ENCODE measurements at regions not wholly inside any gene's neighbourhood (a gene's known extent, or its start where the extent isn't known, plus 50 kb on each side); places are given as distances from the start of the nearest gene placed in this dataset.

GRCh38 chr13:31853643-31854326 lies 114.5 kb downstream of the RXFP2 start:
- WGBS (ENCODE audit: low lambda C conversion rate, missing lambda C conversion rate), result 76% methylated on average over 6 of the region's 6 CpGs
- H3K9me3 ChIP-seq (ENCODE audit: low read depth), result no peaks in the 10 kb centered on the region
- H3K4me2 ChIP-seq, result no peak overlapping the region
- peaks cover 14% of the 10 kb centered on the region for H3K27me3 ChIP-seq
- H3K36me3 ChIP-seq (replicated peaks; ENCODE audit: insufficient read depth, low read depth), result no peaks in the 10 kb centered on the region
- H3K9me2 ChIP-seq (replicated peaks; ENCODE audit: insufficient read depth), result no peaks in the 10 kb centered on the region
- H3K27ac ChIP-seq, result no peak overlapping the region
- no peaks in the 10 kb centered on the region for H4K20me1 ChIP-seq (ENCODE audit: insufficient read depth, poor library complexity, severe bottlenecking)
- H3K4me1 ChIP-seq (ENCODE audit: insufficient read depth), result no peaks in the 10 kb centered on the region
- no peak overlapping the region for H3K4me3 ChIP-seq
- no peak for DNase-seq (ENCODE audit: low spot score)
- TF ChIP-seq EZH2 (IDR thresholded peaks at IDR 0.05; ENCODE audit: borderline replicate concordance) (no peak), EZH2phosphoT487 (IDR thresholded peaks at IDR 0.05; ENCODE audit: low read depth, severe bottlenecking, unreplicated experiment) (no peak), CTCF (IDR thresholded peaks at IDR 0.05; ENCODE audit: poor library complexity) (no peak)
- no peak overlapping the region for H2AFZ ChIP-seq
- H3K79me2 ChIP-seq, result no peaks in the 10 kb centered on the region

GRCh38 chr13:31859571-31859970 lies 120.2 kb downstream of the RXFP2 start:
- no peaks in the 10 kb centered on the region for H3K9me2 ChIP-seq (replicated peaks; ENCODE audit: insufficient read depth)
- no peaks in the 10 kb centered on the region for H3K79me2 ChIP-seq
- no peak overlapping the region for H2AFZ ChIP-seq
- H3K27me3 ChIP-seq, result peaks cover 13% of the 10 kb centered on the region
- no peaks in the 10 kb centered on the region for H3K4me1 ChIP-seq (ENCODE audit: insufficient read depth)
- no peak for DNase-seq (ENCODE audit: low spot score)
- 73% methylated on average over 5 of the region's 5 CpGs for WGBS (ENCODE audit: low lambda C conversion rate, missing lambda C conversion rate)
- H3K27ac ChIP-seq, result no peak overlapping the region
- no peaks in the 10 kb centered on the region for H3K9me3 ChIP-seq (ENCODE audit: low read depth)
- H3K4me3 ChIP-seq, result no peak overlapping the region
- H3K36me3 ChIP-seq (replicated peaks; ENCODE audit: insufficient read depth, low read depth), result no peaks in the 10 kb centered on the region
- no peak overlapping the region for H3K4me2 ChIP-seq
- TF ChIP-seq EZH2 (IDR thresholded peaks at IDR 0.05; ENCODE audit: borderline replicate concordance) (no peak), CTCF (IDR thresholded peaks at IDR 0.05; ENCODE audit: poor library complexity) (no peak), EZH2phosphoT487 (IDR thresholded peaks at IDR 0.05; ENCODE audit: low read depth, severe bottlenecking, unreplicated experiment) (no peak)
- no peaks in the 10 kb centered on the region for H4K20me1 ChIP-seq (ENCODE audit: insufficient read depth, poor library complexity, severe bottlenecking)

DNA sequence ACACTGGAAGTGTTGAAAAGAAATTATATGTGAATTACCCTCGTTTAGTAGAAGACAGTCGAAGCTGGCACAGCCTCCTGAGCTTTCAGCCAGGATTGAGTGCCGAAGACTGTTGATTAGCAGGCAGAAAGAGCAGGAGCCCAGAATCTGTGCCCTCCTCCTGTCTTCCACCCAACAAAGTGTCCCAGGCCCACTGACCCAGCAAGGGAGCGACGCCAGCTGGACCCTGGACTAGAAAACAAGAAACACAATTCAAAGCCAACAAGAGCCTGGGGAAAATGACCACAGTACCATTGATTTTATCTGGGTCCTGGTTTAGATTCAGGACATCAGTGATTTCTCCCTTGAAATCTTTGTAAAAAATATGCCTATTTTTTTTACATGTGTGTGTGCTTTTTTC lies 120.7 kb downstream of the RXFP2 start:
- Histone ChIP-seq H2AFZ (no peak overlapping the region), H3K27ac (no peak overlapping the region), H3K79me2 (no peaks in the 10 kb centered on the region), H3K9me2 (replicated peaks; ENCODE audit: insufficient read depth) (no peaks in the 10 kb centered on the region), H3K4me3 (no peak overlapping the region), H3K4me2 (no peak overlapping the region), H3K36me3 (replicated peaks; ENCODE audit: insufficient read depth, low read depth) (no peaks in the 10 kb centered on the region), H3K4me1 (ENCODE audit: insufficient read depth) (no peaks in the 10 kb centered on the region), H4K20me1 (ENCODE audit: insufficient read depth, poor library complexity, severe bottlenecking) (no peaks in the 10 kb centered on the region), H3K27me3 (peaks cover 13% of the 10 kb centered on the region), H3K9me3 (ENCODE audit: low read depth) (no peaks in the 10 kb centered on the region)
- 87% methylated on average over 5 of the region's 5 CpGs for WGBS (ENCODE audit: low lambda C conversion rate, missing lambda C conversion rate)
- TF ChIP-seq CTCF (IDR thresholded peaks at IDR 0.05; ENCODE audit: poor library complexity) (no peak), EZH2 (IDR thresholded peaks at IDR 0.05; ENCODE audit: borderline replicate concordance) (no peak), EZH2phosphoT487 (IDR thresholded peaks at IDR 0.05; ENCODE audit: low read depth, severe bottlenecking, unreplicated experiment) (no peak)
- no peak for DNase-seq (ENCODE audit: low spot score)

Measured in hepatocyte (in vitro differentiated cells).